BJ (cell line): ENCODE measurements at regions not wholly inside any gene's neighbourhood (a gene's known extent, or its start where the extent isn't known, plus 50 kb on each side); places are given as distances from the start of the nearest gene placed in this dataset.

Experiments used
- CTCF ChIA-PET: fragments of 350-600 bp; formaldehyde crosslinking; extraction: SDS; loops from one replicate; lab custom pipeline; 2021; ENCODE audit warnings: antibody characterized with exemption, inconsistent platforms; lab: Yijun Ruan, JAX
- POLR2A ChIA-PET: fragments of 300-600 bp; sonication (Branson Sonifier 250); formaldehyde crosslinking; extraction: SDS; loops from one replicate; lab custom pipeline; 2021; ENCODE audit warnings: antibody characterized with exemption; lab: Charles Lee
- DNase-seq: peaks from one replicate; pipeline ENCODE4 v3.0.0-alpha.2; 2011; ENCODE audit warnings: low read depth
- H3K27me3 ChIP-seq: 2 replicates; pipeline ENCODE4 v1.6.0; 2011; ENCODE audit warnings: low read length; ENCODE audit not compliant: control insufficient read depth, insufficient read depth
- H3K36me3 ChIP-seq: 2 replicates; pipeline ENCODE4 v1.5.1; 2011; ENCODE audit warnings: low read length; ENCODE audit not compliant: control insufficient read depth, insufficient read depth
- H3K4me3 ChIP-seq: 2 replicates; pipeline ENCODE4 v1.5.1; 2011; ENCODE audit warnings: low read depth, mild to moderate bottlenecking, control low read depth, low read length
- CTCF ChIP-seq: IDR thresholded peaks from 2 replicates; pipeline ENCODE4 v1.5.1; 2011; ENCODE audit warnings: low read depth, mild to moderate bottlenecking, control low read depth, inconsistent platforms, low read length, moderate library complexity; ENCODE audit not compliant: insufficient read depth

GRCh38 chr11:57946628-57947027 lies 77.1 kb upstream of the OR9Q1 start:
- no peaks in the 10 kb centered on the region for H3K36me3 ChIP-seq
- no peak overlapping the region for H3K4me3 ChIP-seq
- TF ChIP-seq CTCF = no peak
- no peaks in the 10 kb centered on the region for H3K27me3 ChIP-seq
- POLR2A ChIA-PET = no interaction called here
- CTCF ChIA-PET = no interaction called here
- no peak for DNase-seq

- H3K4me3 ChIP-seq = no peak overlapping the region
- TF ChIP-seq CTCF = no peak
- H3K36me3 ChIP-seq = no peaks in the 10 kb centered on the region
- no peaks in the 10 kb centered on the region; the same call in 1 of the 2 replicates for H3K27me3 ChIP-seq
- no peak for DNase-seq
- ChIA-PET POLR2A (no interaction called here), CTCF (no interaction called here)
Measured at GRCh38 chr11:57964660-57965059, 59.0 kb upstream of the OR9Q1 start.

- Histone ChIP-seq H3K27me3 (no peaks in the 10 kb centered on the region), H3K4me3 (no peak overlapping the region), H3K36me3 (no peaks in the 10 kb centered on the region)
- ChIA-PET CTCF (no interaction called here), POLR2A (no interaction called here)
- no peak for DNase-seq
- no peak for TF ChIP-seq CTCF
Measured at GRCh38 chr11:57971272-57972012, 52.2 kb upstream of the OR9Q1 start.

- DNase-seq = no peak
- Histone ChIP-seq H3K4me3 (no peak overlapping the region), H3K36me3 (no peaks in the 10 kb centered on the region), H3K27me3 (no peaks in the 10 kb centered on the region)
- POLR2A ChIA-PET = interaction anchor here (0.6 kb wide), 1 partner anchor 31 kb away, joined by 3 read pairs; no protein-coding TSS in a partner anchor
- CTCF ChIA-PET = no interaction called here
- no peak for TF ChIP-seq CTCF
Measured at GRCh38 chr11:57972013-57972367, 51.7 kb upstream of the OR9Q1 start.
